ENCODE measurements at regions not wholly inside any gene's neighbourhood (a gene's known extent, or its start where the extent isn't known, plus 50 kb on each side); places are given as distances from the start of the nearest gene placed in this dataset.

DNA sequence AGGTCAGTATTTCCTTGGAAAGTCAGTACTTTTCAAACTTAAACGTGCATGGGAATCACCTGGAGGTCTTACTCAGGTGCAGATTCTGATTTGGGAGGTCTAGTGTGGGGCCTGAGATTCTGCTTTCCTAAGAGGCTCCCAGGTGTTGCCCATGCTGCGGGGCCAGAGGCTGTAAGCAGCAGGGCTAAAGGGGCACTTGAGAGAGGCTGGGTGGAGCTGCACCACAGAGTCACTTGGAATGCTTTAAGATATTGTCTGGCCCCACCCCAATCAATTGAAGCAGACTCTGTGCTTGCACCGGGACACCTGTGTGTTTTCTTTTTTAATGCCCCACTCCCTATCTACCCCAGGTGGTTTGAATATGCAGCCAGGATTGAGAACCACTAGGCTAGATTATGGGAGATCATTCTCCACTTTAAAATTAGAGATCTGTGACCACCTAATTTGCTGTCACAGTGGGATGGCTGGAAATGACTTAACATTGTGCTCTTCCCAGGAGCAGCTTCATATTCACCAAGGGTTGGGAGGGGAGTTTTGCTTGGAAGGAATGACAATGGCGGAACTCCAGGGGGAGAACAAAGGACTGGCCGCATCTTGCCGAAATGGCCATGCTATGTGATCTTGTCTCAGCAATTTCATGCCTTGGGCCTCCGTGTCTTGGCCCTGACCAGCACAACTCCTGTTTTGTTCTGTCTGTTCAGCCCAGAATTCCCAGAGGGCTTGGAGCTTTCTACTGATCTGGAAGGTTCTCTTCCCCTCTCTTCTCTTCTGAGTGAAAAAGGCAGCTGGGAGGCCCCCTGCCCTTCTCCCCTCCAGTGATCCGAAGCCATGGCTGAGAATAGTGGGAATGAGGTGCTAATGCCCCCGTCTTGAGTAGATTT lies 80.2 kb downstream of the FAM241B start:
- H3K36me3 Mint-ChIP-seq = no peaks in the 10 kb centered on the region
- ATAC-seq (no peak), DNase-seq (ENCODE audit: low spot score in 2 of 2) (no peak)
- no peak overlapping the region for H3K4me3 Mint-ChIP-seq
- peak overlapping the region; percentile 54 for H3K27ac Mint-ChIP-seq
- no peaks in the 10 kb centered on the region for H3K9me3 Mint-ChIP-seq
- no peaks in the 10 kb centered on the region for H3K4me1 Mint-ChIP-seq

- ATAC-seq (no peak), DNase-seq (ENCODE audit: low spot score in 2 of 2) (no peak)
- Mint-ChIP-seq H3K4me3 (no peak overlapping the region), H3K4me1 (no peaks in the 10 kb centered on the region), H3K27ac (no peak overlapping the region), H3K9me3 (no peaks in the 10 kb centered on the region), H3K36me3 (no peaks in the 10 kb centered on the region)
Measured at GRCh38 chr10:69712342-69712741, 82.3 kb downstream of the FAM241B start.

GRCh38 chr10:69714572-69714971 lies 84.5 kb downstream of the FAM241B start:
- H3K36me3 Mint-ChIP-seq = no peaks in the 10 kb centered on the region
- H3K4me3 Mint-ChIP-seq = no peak overlapping the region
- H3K9me3 Mint-ChIP-seq = no peaks in the 10 kb centered on the region
- ATAC-seq (no peak), DNase-seq (ENCODE audit: low spot score in 2 of 2) (no peak)
- H3K4me1 Mint-ChIP-seq = no peaks in the 10 kb centered on the region
- no peak overlapping the region for H3K27ac Mint-ChIP-seq

- Mint-ChIP-seq H3K27ac (no peak overlapping the region), H3K36me3 (no peaks in the 10 kb centered on the region), H3K4me1 (no peaks in the 10 kb centered on the region), H3K4me3 (no peak overlapping the region), H3K9me3 (no peaks in the 10 kb centered on the region)
- DNase-seq (ENCODE audit: low spot score in 2 of 2) = no peak
- ATAC-seq = no peak
Measured at GRCh38 chr10:69715156-69715898, 85.3 kb downstream of the FAM241B start.

DNA sequence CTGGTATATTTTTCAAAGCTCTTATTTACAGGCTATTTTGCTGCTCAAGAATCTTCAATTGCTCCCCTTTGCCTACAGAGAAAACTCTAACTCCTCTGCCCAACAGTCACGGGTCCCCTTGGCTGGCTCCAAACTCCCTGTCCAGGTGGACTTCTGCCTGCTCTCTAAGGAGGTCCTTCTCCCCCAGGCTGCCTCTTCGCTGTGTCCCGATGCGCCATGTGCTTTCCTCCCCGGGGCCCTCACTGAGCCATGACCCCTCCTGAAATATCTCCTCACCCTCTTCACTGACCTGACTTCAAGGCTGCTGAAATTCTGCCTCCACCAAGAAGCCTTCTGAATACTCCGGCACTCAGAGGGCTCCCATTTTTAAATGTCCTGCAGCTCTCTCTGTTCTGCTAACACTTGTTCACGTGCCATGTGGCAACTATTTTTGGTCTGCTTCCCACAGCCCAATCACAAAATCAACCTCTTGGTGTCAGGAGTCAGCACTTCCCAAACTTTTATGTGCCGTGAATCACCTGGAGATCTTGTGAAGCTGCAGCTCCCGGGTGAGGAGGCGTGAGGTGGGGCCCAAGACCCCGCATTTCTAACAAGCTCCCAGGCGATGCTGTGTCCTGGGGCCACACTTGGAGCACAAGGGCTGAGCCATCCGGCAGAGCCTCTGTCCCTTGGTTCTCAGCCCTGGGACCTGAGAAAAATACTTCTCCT lies 85.7 kb upstream of the COL13A1 start:
- H3K9me3 Mint-ChIP-seq = no peaks in the 10 kb centered on the region
- no peak overlapping the region for H3K4me3 Mint-ChIP-seq
- no peak overlapping the region for H3K27ac Mint-ChIP-seq
- no peaks in the 10 kb centered on the region for H3K36me3 Mint-ChIP-seq
- DNase-seq (ENCODE audit: low spot score in 2 of 2) (no peak), ATAC-seq (no peak)
- no peaks in the 10 kb centered on the region for H3K4me1 Mint-ChIP-seq

DNA sequence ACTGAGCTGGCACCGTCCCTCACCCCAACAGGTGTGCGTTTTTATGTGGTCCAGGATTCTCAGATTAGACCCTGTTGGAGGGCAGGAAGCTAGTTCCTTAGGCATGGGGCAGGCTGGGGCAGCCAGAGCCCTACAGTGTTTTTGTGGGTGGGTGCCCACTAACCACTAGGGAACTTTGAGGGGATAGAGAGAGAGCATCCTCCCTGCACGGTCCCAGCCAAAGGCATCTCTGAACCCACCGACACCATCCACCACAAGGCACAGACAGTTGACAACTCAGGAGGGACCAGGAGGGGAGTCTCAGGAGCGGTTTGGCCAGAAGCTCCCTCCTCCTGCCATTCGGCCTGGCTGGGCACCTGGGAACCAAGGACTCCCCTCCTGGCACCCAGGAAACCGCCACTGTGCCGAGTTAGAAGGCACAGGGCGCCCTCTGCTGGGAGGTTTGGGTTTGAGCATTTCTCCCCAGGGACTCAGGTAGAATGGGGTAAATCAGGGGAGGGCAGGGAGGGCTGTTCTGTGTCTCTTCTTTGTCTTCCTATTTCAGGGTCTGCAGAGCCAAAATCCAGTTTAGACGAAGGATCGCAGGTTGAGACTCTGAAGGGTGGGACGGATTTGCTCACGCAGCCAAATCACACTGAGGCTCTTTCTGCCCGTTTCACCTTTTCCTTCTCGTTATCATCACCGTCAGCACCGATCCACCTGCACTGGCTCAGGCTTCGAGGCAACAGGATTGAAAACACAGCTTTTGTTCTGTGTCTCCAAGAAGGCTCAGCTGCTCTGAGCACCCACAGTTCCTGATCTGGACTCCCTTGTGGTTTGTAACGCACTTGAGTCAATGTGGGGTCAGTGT lies 84.8 kb upstream of the COL13A1 start:
- Mint-ChIP-seq H3K9me3 (no peaks in the 10 kb centered on the region), H3K36me3 (no peaks in the 10 kb centered on the region), H3K4me3 (no peak overlapping the region), H3K27ac (no peak overlapping the region), H3K4me1 (no peaks in the 10 kb centered on the region)
- ATAC-seq = peak; percentile 60
- peak; percentile 47 to 73 for DNase-seq (ENCODE audit: low spot score in 2 of 2)

- Mint-ChIP-seq H3K36me3 (no peaks in the 10 kb centered on the region), H3K4me1 (no peaks in the 10 kb centered on the region), H3K9me3 (no peaks in the 10 kb centered on the region), H3K27ac (no peak overlapping the region), H3K4me3 (no peak overlapping the region)
- no peak for DNase-seq (ENCODE audit: low spot score in 2 of 2)
- no peak for ATAC-seq
Measured at GRCh38 chr10:69718951-69719350, 82.8 kb upstream of the COL13A1 start.

GRCh38 chr10:69721690-69722310 lies 79.9 kb upstream of the COL13A1 start:
- DNase-seq (ENCODE audit: low spot score in 2 of 2) (no peak), ATAC-seq (no peak)
- no peaks in the 10 kb centered on the region for H3K9me3 Mint-ChIP-seq
- no peaks in the 10 kb centered on the region for H3K4me1 Mint-ChIP-seq
- H3K4me3 Mint-ChIP-seq = no peak overlapping the region
- H3K27ac Mint-ChIP-seq = no peak overlapping the region
- no peaks in the 10 kb centered on the region for H3K36me3 Mint-ChIP-seq

GRCh38 chr10:69723653-69724052 lies 78.1 kb upstream of the COL13A1 start:
- H3K4me3 Mint-ChIP-seq = no peak overlapping the region
- H3K27ac Mint-ChIP-seq = no peak overlapping the region
- ATAC-seq (no peak), DNase-seq (ENCODE audit: low spot score in 2 of 2) (no peak)
- H3K36me3 Mint-ChIP-seq = no peaks in the 10 kb centered on the region
- H3K9me3 Mint-ChIP-seq = no peaks in the 10 kb centered on the region
- H3K4me1 Mint-ChIP-seq = no peaks in the 10 kb centered on the region

- no peaks in the 10 kb centered on the region for H3K36me3 Mint-ChIP-seq
- H3K9me3 Mint-ChIP-seq = no peaks in the 10 kb centered on the region
- H3K4me3 Mint-ChIP-seq = no peak overlapping the region
- no peaks in the 10 kb centered on the region for H3K4me1 Mint-ChIP-seq
- H3K27ac Mint-ChIP-seq = no peak overlapping the region
- no peak for DNase-seq (ENCODE audit: low spot score in 2 of 2)
- no peak for ATAC-seq
Measured at GRCh38 chr10:69726850-69727249, 74.9 kb upstream of the COL13A1 start.

DNA sequence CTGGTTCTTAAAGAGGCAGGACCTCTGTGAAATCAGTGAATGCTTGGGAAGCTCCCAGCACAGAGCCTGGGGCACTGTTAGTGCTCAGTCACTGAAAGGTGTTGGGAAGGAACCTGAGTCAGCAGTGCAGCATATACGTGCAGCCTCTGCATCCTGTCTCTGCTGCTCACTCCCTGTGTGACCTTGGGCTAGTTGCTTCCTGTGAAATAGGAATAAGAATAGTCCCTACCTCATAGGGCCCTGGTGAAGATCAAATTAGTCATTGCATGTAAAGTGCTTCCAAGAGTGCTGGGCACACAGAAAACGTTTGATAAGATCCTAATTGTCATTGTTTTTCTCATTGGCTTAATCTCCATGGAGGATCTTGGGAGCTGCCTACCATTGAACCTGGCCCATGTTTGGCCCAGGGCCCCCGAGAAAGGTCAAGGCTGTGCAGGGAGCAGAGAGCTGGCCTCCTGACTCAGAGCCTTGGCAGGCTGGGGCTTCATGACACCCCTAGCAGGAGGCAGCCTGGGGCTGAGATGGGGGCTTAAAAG lies 73.3 kb upstream of the COL13A1 start:
- no peaks in the 10 kb centered on the region for H3K36me3 Mint-ChIP-seq
- H3K4me1 Mint-ChIP-seq = no peaks in the 10 kb centered on the region
- H3K27ac Mint-ChIP-seq = peak overlapping the region; percentile 30
- no peak overlapping the region for H3K4me3 Mint-ChIP-seq
- DNase-seq (ENCODE audit: low spot score in 2 of 2) (no peak), ATAC-seq (no peak)
- H3K9me3 Mint-ChIP-seq = no peaks in the 10 kb centered on the region

DNA sequence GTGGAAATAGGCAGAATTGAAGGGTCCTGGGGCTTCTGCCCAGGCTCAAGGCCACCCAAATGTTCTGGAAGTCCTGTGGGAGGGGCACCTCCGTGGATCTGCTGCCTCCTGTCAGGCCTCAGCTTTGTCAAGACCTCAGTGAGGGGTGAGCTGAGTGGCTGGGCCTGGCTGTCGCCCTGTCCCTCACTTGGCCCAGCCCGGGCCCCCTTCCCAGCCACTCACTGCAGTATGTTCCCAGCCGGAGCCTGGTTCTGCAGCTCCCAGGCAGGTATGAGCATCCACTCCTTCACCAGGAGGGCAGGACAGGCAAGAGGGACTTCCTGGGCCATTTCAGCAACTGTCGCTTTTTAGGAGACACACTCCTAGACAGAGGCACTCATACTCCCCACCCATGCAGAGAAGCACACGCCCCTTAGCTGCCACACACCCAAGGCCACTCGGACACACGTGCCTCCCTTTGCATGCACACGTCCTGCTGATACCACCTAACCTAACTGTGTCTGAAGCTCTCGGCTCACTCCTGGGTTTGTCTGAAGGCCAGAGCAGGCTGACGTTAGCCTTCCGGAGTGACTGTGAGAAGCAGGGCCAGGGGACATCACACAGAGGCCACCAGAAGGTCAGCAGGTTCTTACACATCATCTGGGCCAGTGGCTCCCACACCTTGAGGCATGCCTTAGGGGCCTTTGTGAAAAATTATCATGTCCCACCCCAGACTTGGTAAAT lies 72.2 kb upstream of the COL13A1 start:
- no peaks in the 10 kb centered on the region for H3K36me3 Mint-ChIP-seq
- no peak overlapping the region for H3K27ac Mint-ChIP-seq
- no peaks in the 10 kb centered on the region for H3K9me3 Mint-ChIP-seq
- H3K4me1 Mint-ChIP-seq = peaks cover 6% of the 10 kb centered on the region
- DNase-seq (ENCODE audit: low spot score in 2 of 2) (no peak), ATAC-seq (no peak)
- H3K4me3 Mint-ChIP-seq = no peak overlapping the region

DNA sequence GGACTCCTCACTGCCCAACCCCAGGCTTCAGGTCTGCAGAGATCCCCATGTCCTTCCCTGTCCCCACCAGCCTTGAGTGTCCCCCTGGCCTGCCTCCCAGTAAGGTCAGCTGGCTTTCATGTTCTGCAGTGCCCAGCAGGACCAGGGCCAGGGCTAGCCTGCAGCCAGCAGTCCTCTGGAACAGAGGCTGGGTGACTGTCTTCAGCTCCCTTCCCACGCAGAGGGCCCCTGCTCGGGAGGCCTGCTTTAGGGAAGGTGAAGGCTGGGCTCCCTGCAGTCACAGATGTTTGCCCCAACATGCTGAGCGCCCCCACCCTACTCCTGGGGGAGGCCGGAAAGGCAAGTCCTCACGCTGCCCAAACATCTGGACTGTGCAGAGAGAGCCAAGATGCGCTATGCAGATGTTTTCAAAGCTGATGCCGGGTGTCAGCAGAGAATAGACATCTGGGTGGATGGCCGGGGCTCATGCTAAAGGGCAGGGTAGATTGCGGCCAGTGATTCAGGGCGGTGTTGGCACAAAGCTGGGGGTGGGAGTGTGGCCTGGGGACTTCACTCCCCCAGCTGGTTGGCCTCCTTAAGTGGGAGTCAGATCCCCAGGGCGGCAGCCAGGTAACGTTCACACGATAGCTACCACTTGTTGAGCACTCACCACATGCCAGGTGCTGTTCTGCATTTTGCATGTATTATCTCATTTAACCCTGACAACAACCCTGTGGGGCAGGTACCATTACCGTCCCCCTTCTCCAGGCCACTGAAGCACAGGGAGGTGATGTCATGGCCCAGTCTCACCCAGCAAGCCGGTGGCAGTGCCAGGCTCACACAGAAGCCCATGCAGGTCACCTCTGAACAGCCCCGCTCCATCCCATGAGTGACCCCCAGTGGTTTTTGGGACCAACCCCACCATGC lies 71.2 kb upstream of the COL13A1 start:
- no peak overlapping the region for H3K27ac Mint-ChIP-seq
- DNase-seq (ENCODE audit: low spot score in 2 of 2) = no peak

More for the DNA sequence above, 71.2 kb upstream of the COL13A1 start:
- no peak for ATAC-seq
- peaks cover 14% of the 10 kb centered on the region for H3K4me1 Mint-ChIP-seq
- H3K4me3 Mint-ChIP-seq = no peak overlapping the region
- H3K9me3 Mint-ChIP-seq = no peaks in the 10 kb centered on the region
- H3K36me3 Mint-ChIP-seq = no peaks in the 10 kb centered on the region
